HFF-Myc (cell line): ENCODE measurements at regions not wholly inside any gene's neighbourhood (a gene's known extent, or its start where the extent isn't known, plus 50 kb on each side); places are given as distances from the start of the nearest gene placed in this dataset.

ENCODE experiments used
- DNase-seq: peaks from one replicate; pipeline ENCODE4 v3.0.0-alpha.2; 2011; ENCODE audit warnings: low read depth; ENCODE audit errors: extremely low read depth
- H3K4me3 ChIP-seq: replicated peaks from 2 replicates; pipeline ENCODE4 v1.5.1; 2011; ENCODE audit warnings: low read depth, mild to moderate bottlenecking, control low read depth, low read length
- CTCF ChIP-seq: IDR thresholded peaks from 2 replicates; pipeline ENCODE4 v1.5.1; 2012; ENCODE audit warnings: mild to moderate bottlenecking, low read depth, low read length, control low read depth; ENCODE audit errors: missing control alignments

DNA sequence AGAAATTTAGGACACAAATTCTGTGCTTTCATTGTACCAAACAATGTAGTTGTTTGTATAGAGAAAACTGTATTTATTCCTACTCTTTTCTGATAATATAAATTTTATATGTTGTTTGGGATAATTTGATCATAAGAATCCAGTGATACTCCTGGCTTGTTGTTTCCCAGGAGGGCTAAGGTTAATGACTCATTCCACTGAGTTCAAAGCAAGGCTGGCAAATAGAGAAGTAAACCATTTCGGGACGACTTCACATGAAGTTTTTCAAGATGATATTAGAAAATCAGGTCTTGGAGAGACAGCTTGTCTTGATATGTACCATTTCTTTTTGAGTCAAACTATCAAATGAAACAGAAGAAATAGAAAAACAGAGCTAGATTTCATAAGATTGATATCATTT is 326.1 kb upstream of the CNR1 start:
- no peak overlapping the region for H3K4me3 ChIP-seq
- no peak for TF ChIP-seq CTCF
- DNase-seq = no peak

DNA sequence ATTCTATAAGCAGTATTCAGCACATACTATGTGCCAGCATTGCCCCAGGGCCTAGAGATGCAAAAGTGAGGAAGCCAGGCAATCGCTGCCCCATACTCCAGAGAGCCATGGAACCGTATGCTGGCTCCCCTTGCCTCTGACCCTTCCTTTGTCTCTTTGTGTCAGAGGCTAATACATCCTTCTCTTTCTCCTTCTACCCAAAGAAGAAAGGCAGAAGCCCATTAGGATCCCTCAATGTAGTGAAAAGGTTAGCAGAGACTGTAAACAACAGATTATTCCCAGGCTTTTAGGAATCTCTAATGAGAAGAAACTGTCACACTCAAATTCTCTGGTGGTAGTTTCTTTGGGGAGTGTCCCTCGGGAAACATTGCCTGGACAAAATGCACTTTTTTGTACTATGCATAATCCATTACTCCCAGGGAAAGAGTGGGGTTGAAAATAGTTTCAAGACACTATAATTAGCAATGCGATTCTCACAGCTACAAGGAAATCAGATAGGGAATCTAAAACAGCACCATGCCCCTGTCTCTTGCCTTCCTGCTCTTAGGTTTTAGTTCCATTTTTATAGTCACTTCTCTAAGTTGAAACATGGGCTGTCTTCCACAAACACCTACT is 325.2 kb upstream of the CNR1 start:
- TF ChIP-seq CTCF = no peak
- no peak for DNase-seq
- H3K4me3 ChIP-seq = no peak overlapping the region

GRCh38 chr6:88490908-88491264 is 324.7 kb upstream of the CNR1 start:
- DNase-seq = no peak
- H3K4me3 ChIP-seq = no peak overlapping the region
- TF ChIP-seq CTCF = no peak

GRCh38 chr6:88490195-88490907 is 324.2 kb upstream of the CNR1 start:
- H3K4me3 ChIP-seq = no peak overlapping the region
- no peak for DNase-seq
- TF ChIP-seq CTCF = no peak

DNA sequence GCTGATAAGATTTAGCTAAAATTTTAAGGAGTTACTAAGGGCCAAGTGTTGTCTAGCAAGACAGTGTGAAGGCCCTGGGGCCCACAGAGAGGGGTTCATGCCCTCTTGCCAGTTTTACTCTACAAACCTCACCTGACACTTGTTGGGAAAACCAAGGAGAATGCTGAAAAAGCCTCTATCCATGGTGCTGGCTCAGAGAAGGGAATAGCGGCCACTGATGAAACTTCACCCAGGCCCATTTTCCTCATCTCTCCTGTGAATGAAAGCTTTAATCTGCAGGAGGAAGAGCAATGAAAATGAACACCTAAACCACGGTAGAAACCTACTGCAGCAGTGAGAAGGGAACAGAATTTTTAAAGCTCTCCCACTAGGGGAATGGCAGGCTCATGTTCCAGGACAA is 317.3 kb upstream of the CNR1 start:
- H3K4me3 ChIP-seq = no peak overlapping the region
- TF ChIP-seq CTCF = no peak
- no peak for DNase-seq

DNA sequence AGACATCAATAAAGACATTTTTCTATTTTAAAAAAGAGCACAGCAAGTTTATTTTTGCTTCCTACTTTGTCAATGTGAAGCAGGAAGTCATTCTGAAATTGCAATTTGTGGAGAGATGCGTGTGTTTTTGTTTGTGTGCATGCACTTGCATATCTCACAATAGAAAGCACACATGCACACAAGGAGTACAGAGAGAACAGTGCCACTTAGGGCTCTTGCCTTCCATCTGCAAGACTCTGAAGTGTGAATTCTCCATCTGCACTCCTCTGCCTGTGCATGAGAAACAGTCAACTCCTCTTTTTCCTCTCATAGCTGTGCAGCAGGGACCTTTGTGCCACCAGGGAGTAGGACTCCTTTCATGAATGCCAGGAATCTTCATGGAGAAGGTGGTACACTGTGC is 316.3 kb upstream of the CNR1 start:
- DNase-seq = no peak
- no peak overlapping the region for H3K4me3 ChIP-seq
- no peak for TF ChIP-seq CTCF
